Fibroblast of peridontal ligament (primary cell): ENCODE measurements at regions not wholly inside any gene's neighbourhood (a gene's known extent, or its start where the extent isn't known, plus 50 kb on each side); places are given as distances from the start of the nearest gene placed in this dataset.
"Not testable (repeated sequence)": the region's sequence is repeated elsewhere in the genome, so short reads cannot be mapped to it uniquely, and the experiment has no call there.

Experiments
- DNase-seq: peaks from one replicate; pipeline ENCODE4 v3.0.0-alpha.2; 2010; ENCODE audit errors: extremely low read depth

DNA sequence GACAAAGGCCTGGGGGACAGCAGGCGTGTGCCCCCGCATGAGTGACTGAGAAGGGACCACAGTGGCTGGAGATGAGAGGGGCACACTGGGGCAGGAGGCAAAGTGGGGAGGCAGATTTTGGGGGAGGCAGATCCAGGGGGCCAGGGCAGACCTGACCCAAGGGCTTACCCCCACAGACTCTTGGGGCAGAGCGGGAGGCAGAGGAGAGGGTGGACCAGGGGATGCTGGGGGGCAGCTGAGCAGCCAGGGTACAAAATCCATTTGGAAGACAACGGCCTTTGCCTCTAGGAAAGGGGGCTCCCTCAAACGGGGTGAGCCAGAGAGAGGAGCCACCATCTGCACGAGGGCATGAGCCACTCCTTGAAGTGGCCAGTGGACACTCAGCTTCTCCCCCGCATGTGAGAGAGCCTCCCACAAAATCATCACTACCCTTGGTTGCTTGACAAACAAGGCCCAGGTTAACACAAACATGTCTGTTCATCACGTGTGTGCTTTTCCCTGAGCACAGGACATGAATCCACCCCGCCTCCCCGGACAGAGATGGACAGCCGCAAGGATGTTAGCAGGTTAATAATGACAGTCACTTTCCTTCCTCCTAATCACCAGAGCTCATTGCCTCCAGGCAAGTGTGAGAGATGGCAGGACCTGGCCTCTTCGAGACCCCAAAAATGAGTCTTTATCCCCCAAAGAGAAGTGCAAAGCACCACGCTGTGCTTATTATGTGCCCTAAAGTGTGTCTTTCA lies 72.0 kb upstream of the RAB6C start:
- DNase-seq: no peak

GRCh38 chr2:129908721-129909373 lies 70.6 kb upstream of the RAB6C start:
- no peak for DNase-seq

GRCh38 chr2:129909651-129910418 lies 69.6 kb upstream of the RAB6C start:
- DNase-seq: no peak

DNA sequence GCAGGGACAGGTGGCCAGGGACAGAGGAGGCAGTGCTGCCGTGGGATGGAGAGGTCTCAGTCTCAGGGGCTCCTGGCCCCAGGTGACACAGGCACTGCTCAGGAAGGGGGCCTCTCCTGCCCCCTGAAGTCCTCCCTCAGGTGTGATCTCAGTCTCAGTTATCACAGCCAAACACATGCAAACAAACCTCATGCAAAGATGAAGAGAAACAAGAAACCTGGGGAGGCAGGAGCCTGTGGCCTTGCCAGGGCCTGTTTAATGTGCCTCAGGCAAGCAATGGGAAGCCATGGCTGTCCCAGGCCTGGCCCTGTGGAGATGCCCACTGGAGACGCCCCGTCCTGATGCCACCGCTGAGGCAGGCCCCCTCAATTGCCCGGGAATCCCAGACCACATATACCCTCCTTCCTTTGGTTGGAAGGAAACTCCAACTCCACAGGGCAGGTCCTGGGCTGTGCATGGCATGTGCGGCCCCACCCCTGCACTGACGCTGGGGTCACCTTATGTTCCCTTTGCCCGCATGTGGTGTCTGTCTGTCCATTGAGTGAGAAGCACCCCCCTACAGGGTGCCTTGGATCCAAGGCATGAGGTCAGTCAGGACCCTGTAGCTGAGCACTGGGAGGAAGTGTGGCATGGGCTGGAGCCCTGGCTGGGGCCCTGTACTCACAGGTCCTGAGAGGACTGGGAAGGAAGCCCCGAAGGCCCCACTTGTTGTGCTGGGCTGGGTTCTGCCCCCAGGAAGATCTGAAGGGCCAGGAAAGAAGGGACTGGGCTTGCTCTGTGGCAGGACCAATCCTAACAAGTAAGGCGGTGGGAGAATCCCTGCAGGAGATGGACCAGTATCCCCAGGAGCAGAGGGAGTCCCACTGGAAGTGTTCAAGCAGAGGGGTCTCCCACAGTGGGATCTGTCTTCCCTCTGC lies 68.8 kb upstream of the RAB6C start:
- DNase-seq: no peak

GRCh38 chr2:129911363-129912065 lies 68.0 kb upstream of the RAB6C start:
- no peak for DNase-seq

DNA sequence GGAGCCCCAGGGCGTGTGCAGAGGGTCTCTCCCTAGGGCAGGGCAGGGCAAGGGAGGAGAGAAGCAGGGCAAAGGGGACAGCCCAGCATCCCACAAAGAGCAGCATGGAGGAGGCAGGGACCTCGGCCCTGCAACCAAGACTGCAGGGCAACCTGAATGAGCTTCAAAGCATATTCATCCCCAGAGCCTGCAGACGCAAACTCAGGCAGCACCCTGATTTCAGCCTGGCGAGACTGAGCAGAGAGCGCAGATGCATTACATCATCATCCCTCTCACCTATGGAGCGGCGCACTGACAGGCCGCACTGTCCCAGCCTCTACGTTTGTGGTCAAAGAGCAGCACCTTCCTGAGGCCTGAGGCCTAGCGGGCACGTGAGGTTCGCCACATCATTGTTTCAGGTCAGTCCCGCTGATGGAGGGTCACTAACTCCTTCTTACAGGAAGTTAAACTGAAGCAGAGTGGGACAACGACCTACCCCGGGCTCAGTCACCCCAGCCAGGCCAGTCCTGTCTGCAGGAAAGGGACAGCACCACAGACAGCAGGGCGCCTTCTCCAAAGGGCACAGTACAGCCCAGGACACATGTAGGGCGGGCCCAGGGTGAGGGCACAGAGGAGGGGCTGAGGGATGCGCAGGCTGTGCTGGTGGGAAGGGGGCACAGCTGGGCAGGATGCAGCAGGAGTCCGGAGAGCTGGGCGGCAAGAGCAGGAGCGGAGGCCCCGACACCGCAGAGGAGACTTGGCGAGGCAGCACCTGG lies 67.2 kb upstream of the RAB6C start:
- DNase-seq: no peak

GRCh38 chr2:129912871-129913694 lies 66.4 kb upstream of the RAB6C start:
- DNase-seq: no peak

DNA sequence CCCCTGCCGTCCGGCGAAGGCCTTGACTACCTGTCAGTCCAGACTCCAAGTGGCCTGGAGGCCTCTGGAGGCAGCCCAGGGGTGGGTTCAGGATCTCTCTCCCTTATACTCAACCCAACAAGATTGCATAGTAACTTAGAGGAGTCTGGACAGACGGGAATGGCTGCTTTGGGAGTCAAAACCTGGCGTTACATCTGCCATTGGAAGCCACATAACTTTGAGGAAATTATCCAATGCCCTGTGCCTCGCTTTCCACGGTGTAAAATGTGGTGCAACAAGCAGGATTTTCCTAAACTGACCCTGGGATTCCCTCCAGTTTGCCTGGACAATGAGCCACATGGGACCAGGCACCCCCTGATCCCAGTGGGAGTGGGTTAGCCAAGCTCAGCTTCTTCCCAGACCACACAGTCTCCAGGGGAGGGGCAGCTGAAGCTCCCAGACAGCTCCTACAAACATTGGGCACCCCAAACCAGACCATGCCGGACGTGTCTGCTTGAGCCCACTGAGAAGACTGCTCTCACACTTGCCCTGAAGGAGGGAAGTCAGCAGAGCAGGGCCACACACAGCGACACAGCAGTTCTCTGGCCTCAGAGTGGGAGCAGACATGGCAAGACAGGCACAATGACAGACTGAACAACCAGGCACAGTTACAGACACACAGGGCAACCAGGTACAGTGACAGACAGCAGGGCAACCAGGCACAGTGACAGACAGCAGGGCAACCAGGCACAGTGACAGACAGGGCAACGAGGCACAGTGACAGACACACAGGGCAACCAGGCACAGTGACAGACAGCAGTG lies 65.6 kb upstream of the RAB6C start:
- DNase-seq: no peak

DNA sequence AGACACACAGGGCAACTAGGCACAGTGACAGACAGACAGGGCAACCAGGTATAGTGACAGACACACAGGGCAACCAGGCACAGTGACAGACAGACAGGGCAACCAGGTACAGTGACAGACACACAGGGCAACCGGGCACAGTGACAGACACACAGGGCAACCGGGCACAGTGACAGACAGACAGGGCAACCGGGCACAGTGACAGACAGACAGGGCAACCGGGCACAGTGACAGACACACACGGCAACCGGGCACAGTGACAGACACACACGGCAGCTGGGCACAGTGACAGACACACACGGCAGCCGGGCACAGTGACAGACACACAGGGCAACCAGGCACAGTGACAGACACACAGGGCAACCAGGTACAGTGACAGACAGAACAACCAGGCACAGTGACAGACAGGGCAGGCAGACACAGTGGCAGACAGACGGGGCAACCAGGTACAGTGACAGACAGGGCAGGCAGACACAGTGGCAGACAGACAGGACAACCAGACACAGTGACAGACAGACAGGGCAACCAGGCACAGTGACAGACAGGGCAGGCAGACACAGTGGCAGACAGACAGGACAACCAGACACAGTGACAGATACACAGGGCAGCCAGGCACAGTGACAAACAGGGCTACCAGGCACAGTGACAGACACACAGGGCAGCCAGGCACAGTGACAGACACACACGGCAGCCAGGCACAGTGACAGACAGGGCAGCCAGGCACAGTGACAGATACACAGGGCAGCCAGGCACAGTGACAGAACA lies 64.7 kb upstream of the RAB6C start:
- DNase-seq: no peak

DNA sequence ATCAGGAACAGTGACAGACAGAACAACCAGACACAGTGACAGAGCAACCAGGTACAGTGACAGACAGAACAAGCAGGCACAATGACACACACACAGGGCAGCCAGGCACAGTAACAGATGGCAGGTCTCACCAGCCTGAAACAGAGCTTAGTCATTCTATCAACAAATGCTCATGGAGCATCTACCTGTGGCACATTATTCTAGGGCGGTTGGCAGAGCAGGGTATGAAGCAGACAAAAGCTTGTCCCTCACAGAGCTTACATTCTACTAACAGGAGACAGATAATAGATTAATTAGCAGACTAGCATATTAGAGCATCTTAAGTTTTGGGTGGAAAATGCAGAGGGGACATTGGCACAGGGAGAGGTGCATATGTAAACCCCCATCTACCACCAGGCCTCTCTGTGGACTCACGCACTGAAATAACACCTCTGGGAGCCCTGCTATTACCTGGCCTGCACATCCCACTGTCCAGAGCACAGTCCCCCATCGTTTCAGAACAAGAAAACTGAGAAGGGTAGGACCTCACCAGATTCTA lies 64.1 kb upstream of the RAB6C start:
- DNase-seq: no peak

- DNase-seq: no peak
Measured at GRCh38 chr2:129918604-129919003, 60.9 kb upstream of the RAB6C start.

- DNase-seq: no peak
Measured at GRCh38 chr2:129922571-129923264, 56.7 kb upstream of the RAB6C start.

GRCh38 chr2:129923265-129924091 lies 56.0 kb upstream of the RAB6C start:
- DNase-seq: peak; percentile 52

DNA sequence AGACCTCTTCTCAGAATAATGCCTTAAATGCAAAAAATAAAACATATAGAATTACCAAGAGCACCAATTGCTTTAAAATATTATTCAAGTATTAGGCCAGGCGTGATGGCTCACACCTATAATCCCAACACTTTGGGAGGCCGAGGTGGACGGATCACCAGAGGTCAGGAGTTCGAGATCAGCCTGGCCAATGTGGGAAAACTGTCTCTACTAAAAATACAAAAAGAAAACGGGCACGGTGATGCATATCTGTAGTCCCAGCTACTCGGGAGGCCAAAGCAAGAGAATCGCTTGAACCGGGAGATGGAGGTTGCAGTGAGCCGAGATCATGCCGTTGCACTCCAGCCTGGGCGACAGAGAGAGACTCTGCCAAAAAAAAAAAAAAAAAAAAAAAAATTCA lies 55.4 kb upstream of the RAB6C start:
- DNase-seq: not testable (repeated sequence)

DNA sequence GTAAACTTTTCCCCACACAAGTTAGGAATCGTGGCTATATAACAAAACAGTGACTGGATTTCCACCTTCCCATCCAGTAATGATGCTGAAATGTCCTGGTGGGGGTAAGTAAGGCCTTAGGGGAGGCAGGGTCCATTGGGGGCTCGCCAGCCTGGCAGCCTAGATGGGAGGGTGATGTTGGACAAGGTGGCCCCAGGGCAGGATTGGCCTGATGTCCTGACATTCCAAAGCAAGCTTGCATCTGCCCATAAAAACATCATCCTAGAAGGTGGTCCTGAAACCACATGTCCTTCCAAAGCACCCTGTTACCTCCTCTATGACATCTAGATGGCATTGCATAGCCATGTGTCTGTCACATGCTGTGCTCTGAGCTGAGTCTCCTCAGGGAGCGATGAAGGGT lies 54.1 kb upstream of the RAB6C start:
- no peak for DNase-seq

DNA sequence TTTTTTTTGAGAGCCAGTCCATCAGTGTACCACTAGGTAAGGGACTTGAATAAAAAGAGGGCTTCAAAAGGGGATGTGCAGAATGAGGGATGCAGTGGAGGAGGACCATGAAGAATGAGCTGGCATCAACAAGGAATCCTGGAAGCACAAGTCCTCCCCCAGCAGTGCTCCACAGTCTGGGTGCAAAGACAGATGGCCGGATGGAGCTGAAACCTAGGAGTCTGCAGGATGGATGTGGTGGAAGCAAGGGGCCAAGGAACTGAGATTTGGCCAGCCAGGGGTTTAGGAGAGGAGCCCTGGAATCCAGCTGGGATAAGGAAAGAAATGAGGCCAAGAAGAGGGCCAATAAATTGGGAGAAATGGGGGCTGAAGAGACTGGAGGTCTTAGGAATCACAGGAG lies 51.8 kb upstream of the RAB6C start:
- no peak for DNase-seq
